ENCODE measurements at regions not wholly inside any gene's neighbourhood (a gene's known extent, or its start where the extent isn't known, plus 50 kb on each side); places are given as distances from the start of the nearest gene placed in this dataset.

DNA sequence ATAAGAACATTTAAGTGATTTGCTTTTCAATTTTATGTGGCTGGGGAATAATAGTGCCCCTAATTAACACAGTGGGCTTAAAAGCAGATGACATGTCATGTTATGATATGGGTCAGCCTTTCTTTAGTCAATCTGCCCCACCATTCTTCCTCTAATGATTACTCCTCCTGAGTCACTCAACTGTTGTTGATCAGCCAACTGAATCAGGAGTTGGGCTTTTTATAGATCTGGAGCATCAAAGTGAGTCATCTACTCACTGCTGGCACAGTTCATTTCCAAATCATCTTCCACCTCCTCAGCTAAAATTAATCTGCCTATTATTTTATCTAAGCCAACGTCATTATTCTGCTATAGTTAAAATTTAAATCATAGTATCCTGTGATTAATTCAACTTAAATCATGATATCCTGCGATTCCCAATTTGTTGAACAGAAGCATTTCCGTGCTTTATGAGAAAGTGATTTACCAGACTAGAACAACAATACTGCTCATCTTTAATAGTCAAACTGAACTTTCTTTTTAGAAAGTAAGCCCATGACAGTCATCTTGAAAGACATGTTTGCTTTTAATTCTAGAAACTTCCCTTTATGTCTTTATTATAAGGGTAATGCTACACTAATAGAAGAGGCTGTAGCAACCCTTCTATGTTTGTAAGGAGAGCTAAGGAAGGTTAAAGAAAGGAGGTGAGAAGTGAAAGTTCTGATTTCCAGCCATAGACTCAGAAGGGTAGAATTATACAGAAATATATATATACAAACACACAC is 551.4 kb downstream of the TBC1D4 start:
- DNase-seq: no peak

DNA sequence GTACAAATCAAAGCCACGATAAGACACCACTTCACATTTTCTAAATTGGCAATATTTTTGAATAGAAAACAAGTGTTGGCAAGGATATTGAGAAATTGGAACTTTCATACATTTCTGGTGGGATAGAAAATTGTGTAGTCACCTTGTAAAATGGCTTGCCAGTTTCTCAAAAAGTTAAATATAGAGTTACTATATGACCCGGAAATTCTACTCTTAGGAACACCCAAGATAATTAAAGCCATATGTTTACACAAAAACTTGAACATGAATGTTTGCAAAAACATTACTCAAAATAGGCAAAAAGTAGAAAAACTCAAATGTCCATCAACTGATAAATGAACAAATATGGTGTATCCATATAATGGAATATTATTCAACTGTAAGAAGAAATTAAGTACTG is 552.5 kb downstream of the TBC1D4 start:
- no peak for DNase-seq

- DNase-seq: no peak
Measured at GRCh38 chr13:74927823-74928222, 554.1 kb downstream of the TBC1D4 start.

GRCh38 chr13:74922963-74923362 is 559.0 kb downstream of the TBC1D4 start:
- DNase-seq: no peak

GRCh38 chr13:74921326-74921725 is 560.6 kb downstream of the TBC1D4 start:
- no peak for DNase-seq

- no peak for DNase-seq
Measured at GRCh38 chr13:74920920-74921319, 561.0 kb downstream of the TBC1D4 start.

DNA sequence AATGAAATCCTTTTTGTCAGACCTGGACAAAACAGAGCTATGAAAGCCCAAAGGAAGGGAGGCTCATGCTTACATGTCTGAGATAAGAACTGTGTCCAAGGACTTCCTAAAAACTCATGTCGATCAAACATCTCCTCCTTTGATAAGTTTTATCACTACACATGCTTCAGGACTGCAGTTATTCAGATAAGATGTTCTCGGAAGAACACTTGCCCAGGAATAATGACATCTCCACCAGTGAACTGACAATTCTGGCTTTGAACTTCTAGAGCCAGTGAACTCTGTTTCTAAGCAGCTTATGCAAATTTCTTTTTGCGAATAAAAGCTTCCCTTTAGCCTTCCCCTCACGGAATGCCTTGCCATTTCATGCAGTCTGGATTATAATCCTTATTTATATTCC is 561.6 kb downstream of the TBC1D4 start:
- DNase-seq: no peak

GRCh38 chr13:74919914-74920313 is 562.1 kb downstream of the TBC1D4 start:
- no peak for DNase-seq

DNA sequence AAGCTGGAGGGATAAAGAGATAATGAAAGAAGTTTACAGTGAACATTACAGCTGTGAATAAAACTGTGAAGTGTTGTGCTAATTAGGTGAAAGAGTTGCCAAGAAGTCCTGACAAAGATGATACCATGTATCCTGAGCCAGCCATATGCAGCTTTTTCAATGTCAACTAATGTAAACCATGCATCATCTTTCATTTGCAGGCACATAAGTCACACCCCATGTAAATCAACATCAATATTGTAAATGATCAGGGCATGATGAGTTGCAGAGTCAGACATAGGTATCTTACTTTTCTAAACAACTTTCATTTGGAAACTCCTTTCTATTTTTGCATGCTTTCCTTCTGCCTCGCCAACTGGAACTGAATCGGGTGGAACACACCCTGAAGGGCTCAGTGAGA is 569.1 kb downstream of the TBC1D4 start:
- no peak for DNase-seq

DNA sequence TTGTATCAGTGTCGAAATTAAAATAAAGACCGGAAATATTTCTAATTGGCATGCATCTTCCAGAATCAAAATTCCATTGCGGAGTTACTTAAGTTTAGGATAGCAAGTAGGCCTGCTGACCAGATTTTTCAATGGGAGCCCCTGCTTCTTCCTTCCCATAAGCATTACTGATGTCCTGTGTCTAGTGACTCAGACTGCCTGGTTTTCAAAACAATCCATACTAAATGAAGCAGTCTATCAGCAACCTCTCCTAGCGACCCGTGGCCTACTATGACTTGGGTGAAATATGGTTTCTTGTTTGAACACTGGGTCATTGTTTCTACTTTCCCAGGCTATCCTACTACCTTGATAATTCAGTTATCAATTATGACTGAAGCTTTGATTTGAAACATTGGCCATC is 571.6 kb downstream of the TBC1D4 start:
- no peak for DNase-seq

- DNase-seq: no peak
Measured at GRCh38 chr13:74907788-74908187, 574.2 kb downstream of the TBC1D4 start.

GRCh38 chr13:74904556-74904955 is 577.4 kb downstream of the TBC1D4 start:
- no peak for DNase-seq

GRCh38 chr13:74895042-74895796 is 586.8 kb downstream of the TBC1D4 start:
- no peak for DNase-seq

DNA sequence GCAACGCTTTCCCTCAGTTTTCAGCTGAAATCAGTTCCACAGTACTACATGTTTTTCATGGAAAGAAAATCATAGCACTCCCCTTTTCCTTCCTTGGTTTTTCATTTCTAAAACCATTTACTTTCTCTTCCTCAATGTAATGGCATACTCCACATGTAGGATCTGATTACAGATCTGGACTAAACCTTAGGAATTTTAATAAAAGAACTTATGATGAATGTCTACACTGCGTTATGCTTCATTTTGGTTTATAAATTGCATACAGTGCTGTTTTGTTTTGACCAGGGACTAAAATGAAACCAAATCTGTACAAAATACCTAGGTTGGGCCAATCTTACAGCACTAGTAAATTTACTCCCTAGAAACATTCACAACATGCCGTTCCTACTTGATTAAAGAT is 589.9 kb downstream of the TBC1D4 start:
- DNase-seq: no peak

DNA sequence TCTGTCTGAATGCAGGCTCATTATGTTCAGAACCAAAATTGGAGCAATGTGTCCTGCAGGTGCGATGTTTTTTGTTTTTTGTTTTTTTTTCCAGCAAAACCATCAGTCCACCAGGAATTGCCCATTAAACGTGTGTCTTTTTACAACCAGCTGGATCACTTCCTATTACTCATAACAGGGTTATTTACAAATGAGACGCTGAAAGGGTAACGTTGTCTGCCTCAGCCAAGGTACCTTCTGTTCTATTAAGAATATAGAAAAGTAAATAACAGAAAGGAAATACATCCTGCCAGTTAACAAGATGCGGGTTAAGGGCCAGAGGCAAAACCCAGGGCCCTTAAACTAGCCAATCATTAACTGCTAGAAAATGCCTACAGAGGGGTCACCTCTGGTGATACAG is 590.4 kb downstream of the TBC1D4 start:
- DNase-seq: no peak

DNA sequence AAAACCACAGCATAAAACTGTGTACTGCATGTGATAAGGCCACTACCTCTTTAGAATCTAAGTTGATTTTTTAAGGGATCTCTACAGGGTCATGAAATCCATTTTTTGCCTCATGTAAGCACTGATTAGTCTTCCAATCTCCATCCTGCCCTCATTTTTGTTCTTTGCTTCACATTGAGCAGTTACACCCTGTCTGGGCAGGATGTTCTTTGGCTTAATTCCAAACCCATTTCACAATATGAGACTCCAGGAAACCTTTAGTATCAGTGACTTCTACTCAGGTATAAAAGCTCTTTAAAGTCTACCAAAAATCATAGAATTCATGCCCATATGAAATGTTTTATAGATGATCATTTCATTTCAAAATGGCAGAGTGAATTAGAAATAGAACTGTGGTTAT is 592.6 kb downstream of the TBC1D4 start:
- DNase-seq: no peak

DNA sequence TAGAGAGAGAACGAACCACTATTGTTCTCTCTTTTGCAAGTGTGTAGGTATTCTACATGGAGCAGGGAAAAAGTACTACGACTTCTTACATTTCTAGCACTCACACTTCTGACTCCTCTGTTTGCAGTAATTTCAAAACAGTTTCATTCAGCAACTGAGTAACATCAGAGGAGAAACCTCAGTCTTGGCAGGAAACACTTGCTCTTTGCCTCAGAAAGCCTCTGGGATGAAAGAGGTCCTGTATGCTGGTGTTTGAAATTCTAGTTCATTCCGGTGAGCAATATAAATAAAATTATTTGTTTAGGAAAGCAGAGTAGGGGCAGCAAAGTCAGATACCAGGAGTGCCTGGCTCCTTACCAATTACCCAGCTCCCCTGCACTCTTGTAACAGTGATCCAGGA is 595.5 kb downstream of the TBC1D4 start:
- no peak for DNase-seq

DNA sequence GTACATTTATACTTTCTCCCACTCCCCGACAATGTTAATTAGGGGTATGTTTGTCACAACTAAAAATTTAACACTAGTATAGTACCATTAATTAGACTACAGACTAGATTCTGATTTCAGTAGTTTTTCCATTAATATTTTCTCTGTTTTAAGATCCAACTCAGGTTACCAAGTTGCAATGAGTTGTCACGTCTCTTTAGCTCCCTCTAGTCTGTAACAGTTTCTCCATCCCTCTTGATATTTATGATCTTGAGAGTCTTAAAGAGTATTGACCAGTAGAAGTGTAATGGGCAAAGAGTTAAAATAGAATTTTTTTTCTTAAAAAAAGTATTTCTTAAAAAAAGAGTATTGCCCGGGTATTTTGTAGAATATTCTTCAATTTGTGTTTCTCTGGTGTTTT is 598.1 kb downstream of the TBC1D4 start:
- DNase-seq: no peak

- DNase-seq: no peak
Measured at GRCh38 chr13:74871369-74872070, 610.4 kb downstream of the TBC1D4 start.

DNA sequence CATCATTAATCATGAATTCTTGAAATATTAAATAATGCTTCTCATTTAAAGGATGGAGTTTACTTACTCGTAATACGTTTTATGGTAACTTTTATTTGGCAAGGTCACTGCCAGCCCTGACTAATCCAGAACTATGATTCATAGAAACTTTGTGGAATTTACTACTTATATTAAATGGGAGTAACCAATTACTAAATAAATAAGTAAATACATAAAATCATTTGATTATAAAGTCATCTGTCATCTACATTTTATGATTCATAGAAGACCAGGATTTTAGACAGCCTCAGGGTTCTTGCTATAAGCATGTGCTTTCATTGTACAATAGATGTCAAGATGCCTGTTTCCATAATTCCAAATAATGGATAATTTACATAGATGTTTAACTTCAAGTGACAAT is 611.1 kb downstream of the TBC1D4 start:
- no peak for DNase-seq

DNA sequence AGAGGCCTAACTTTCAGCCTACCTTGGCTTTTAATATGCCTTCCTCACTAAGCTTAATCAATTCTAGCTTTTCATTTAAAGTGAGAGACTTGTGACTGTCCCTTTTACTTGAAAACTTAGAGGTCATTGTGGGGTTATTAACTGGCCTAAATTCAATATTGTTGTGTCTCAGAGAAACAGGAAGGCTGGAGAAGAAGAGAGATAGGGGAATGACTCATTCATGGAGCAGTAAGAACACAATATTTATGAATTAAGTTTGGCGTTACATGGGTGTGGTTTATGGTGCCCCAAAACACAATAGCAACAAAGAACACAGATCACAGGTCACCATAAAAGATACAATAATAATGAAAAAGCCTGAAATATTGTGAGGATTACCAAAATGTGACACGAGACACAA is 612.1 kb downstream of the TBC1D4 start:
- DNase-seq: no peak

GRCh38 chr13:74868049-74868448 is 613.9 kb downstream of the TBC1D4 start:
- DNase-seq: no peak

GRCh38 chr13:74867460-74867859 is 614.5 kb downstream of the TBC1D4 start:
- no peak for DNase-seq

- DNase-seq: no peak
Measured at GRCh38 chr13:74866101-74866500, 615.9 kb downstream of the TBC1D4 start.
